GM21381 (cell line): ENCODE measurements at regions not wholly inside any gene's neighbourhood (a gene's known extent, or its start where the extent isn't known, plus 50 kb on each side); places are given as distances from the start of the nearest gene placed in this dataset.

Experiments used
- ATAC-seq: cut with Tn5 transposase; IDR thresholded peaks from one replicate; pipeline ENCODE4 v1.9.1; 2021; ENCODE audit warnings: mild to moderate bottlenecking, moderate library complexity; ENCODE audit not compliant: unreplicated experiment

DNA sequence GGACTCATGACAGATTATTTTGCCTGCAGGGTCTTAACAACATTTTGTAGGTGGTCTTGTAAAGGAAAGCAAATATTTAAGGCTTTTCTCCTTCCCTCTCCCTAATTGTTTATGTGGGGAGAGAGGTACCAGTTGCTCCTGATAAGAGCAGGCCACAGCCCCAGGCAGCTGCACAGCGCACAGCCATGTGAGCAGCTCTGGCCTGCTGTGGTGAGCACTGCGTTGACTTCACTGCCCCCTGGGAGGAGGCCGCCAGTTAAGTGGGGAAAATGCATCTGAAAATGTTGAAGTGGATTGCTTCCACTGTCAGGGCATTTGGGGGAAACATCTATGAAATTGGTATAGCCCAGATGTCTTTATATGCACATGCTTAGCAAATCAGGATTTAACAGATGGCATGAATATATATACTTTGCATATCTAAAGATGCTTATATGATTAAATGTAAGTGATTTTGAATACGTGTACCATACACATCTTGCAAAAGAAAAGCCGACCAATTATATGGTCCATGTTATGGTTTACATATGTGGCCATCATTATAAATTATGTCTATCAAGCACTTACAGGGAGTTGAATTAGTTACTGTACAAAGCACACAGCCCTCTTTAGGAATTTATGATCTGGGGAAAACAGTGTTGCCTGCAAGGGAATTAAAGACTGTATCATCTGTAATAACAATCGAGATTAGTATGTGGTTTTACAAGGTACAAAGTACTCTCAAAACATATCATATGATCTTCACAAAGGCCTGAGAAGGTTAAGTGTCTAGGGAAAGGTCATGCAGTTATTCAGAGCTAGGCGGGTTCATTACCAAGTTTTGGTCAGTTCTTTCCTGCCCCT is 132.1 kb downstream of the RHOU start:
- ATAC-seq = no peak

- no peak for ATAC-seq
These were observed 132.9 kb downstream of the RHOU start for GRCh38 chr1:228867951-228868730.

DNA sequence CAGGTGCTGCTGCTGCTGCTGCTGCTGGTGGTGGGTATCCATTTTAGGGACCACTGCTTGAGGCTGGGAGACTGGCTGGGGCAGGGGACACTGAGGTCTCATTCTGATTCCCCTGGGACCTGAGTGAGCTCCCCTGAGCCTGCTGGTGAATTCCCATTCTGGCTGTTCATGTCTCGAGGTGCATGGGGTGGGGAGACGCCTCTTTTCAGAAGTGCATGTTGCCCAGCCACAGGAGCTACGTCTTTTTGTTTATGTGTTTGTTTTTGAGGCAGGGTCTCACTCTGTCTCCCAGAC is 133.4 kb downstream of the RHOU start:
- no peak for ATAC-seq

GRCh38 chr1:228869312-228869824 is 134.1 kb downstream of the RHOU start:
- ATAC-seq = no peak

DNA sequence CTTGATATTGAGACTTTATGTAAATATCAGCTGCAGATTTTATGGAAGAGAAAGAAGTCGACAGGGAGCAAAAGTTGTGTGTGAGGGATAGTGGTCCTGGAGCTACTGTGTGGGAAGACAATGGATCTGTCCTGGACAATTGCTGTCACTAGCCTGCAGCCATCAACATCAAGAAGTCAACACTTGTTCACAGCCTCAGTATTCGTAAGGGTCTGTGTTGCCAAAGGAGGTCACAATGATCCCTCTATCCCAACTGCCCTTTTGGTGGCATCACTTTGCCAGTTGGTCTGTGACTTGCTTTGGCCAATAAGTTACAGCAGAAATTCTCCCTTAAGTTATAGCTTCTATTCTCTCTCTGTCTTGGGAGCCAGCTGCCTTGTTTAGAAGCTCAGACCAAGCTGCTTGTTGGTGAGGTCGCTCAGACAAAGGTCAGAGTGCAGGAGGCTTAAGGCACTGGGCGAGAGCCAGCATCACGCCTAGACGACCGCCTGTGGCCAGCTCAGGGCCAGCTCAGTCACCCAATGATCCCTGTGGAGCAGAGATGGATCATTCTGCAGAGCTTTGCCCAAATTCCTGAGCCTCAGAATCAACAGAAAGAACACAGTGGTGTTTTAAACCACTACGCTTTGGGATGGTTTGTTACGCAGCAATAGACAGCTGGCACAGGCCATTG is 134.9 kb downstream of the RHOU start:
- no peak for ATAC-seq

DNA sequence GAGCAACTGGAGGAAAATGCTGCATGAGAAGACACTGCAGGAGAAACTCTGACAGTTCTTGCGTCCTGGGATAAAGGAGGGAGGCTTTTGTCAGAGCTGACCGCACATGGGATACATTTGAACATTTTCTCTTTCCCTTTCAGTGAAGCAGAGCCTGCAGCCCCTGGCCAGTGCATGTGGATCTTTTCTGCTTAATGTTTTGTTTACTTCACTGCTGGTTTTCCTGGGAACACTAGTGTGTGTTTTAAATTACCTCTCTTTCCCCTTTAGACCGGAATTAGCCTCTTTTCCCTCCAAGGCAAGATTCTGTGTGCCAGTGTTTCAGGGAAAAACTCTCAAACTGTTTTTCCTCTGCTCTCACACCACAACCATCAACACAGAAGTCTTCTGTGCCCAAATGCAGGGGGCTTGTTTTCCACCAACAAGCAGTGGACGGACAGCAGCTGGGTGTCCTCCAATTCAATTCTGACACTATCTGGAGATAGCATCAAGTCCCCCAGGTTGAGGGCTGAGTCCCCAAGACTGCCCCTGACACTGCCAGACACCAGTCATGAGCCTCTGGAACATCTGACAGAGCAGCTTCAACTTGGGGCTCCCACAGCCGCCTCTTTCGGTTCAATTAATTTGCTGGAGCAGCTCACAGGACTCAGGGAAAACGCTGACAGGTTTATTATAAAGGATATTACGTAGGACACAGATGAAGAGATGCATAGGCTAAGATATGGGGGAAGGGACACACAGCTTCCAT is 136.2 kb downstream of the RHOU start:
- ATAC-seq = no peak

GRCh38 chr1:228872080-228872479 is 136.8 kb downstream of the RHOU start:
- no peak for ATAC-seq

GRCh38 chr1:228873709-228874108 is 138.4 kb downstream of the RHOU start:
- ATAC-seq = no peak

- no peak for ATAC-seq
These were observed 140.5 kb downstream of the RHOU start for GRCh38 chr1:228875741-228876140.

- ATAC-seq = no peak
These were observed 140.9 kb downstream of the RHOU start for GRCh38 chr1:228876187-228876586.

- no peak for ATAC-seq
These were observed 143.9 kb downstream of the RHOU start for GRCh38 chr1:228879164-228879563.

DNA sequence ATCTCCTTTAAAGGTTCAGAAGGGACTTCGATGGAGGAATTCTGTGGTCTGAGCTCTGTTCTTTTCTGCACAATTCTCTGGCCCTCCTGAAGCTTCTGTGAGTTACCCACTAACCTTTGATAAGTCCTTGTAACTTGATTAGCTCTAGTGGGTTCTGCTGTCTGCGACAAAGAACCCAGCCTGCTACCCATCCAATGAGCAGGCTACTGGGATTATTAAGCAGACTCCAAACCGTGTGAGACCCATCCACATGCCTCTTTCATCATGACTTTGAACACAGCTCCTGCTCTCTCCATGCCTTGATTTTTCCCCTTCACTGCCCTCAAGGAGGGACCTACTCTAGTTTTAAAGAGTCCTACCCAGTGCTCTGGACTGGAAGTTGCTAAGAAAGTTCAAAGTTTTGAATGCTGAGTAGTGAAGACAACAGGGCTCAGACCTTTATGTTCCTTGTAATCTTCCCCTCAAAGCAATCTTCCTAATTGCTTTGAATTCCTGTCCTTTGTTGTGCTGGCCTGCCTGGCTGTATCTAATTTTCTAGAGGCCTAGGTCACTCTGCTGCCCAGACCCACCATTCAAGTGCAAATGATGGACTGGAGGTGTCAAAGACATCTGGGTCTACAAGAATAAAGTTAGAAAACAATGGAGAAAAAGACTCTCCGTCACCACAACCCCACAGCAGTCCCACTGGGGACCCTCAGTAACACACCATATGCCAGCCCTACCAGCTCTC is 146.9 kb downstream of the RHOU start:
- no peak for ATAC-seq

- ATAC-seq = no peak
These were observed 147.6 kb downstream of the RHOU start for GRCh38 chr1:228882771-228883450.

DNA sequence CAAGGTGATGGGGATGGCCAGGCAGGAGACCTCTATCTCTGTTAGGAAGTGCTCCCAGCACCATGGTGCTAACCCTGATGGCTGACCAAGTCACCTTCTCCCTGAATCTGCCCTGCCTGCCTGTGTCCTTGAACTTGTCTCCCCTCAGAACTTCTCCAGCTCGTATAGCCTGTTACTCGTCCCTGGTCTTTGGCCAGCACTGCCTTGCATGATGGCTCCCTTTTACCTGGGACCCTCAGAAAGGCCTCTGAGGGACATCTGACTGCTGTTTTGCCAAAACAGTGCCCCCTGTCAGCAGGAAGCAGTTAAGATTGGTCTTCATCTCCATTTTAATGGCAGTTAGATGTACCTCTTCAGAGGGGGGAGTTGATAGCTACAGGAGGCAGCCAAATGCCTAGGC is 148.3 kb downstream of the RHOU start:
- ATAC-seq = no peak

- no peak for ATAC-seq
These were observed 148.9 kb downstream of the RHOU start for GRCh38 chr1:228884196-228884595.

GRCh38 chr1:228884615-228885566 is 149.6 kb downstream of the RHOU start:
- no peak for ATAC-seq

GRCh38 chr1:228885845-228886244 is 150.6 kb downstream of the RHOU start:
- ATAC-seq = no peak

DNA sequence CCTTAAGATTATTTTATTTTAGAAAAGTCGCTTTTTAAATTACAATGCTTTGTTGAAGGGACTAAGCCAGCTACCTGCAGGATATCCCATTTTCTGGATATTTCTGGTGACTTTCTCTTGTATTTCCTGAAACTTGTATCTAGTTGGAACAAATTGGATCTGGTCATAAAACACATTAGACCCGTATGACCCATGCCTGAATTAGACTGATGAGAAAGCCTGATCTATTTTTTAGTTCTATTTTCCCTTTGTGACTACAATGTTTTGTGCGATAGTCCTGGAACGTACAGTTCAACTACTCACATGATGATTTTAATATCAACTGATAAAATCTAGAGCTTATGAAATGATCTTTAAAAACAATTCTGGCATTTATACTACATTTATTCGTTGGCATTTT is 151.8 kb downstream of the RHOU start:
- no peak for ATAC-seq

DNA sequence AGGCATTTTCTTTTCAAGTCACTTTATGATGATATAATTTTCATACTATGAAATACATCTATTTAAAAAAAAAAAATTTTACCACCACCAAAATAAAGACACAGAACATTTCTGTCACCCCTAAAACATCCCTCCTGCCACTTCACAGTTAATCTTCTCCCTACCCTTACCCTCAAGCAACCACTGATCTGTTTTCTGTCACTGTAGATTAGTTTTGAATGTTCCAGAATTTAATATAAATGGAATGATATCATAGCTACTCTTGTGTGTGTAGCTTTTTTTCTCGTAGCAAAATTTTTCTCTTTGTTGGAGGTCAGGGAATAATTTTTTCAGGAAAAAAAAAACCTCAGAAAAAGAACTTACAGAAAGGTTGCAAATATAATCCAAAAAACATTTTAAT is 152.7 kb downstream of the RHOU start:
- ATAC-seq = no peak
